GM12878 (cell line): ENCODE measurements at regions not wholly inside any gene's neighbourhood (a gene's known extent, or its start where the extent isn't known, plus 50 kb on each side); places are given as distances from the start of the nearest gene placed in this dataset.

Experiments
- ASH2L ChIP-seq: fragments of 300-600, 200-600 bp; sonication (generic); IDR thresholded peaks from 2 replicates; pipeline ENCODE4 v1.6.1; 2017; ENCODE audit warnings: low read depth, mild to moderate bottlenecking, borderline replicate concordance
- CREM ChIP-seq: IDR thresholded peaks from 2 replicates; pipeline ENCODE4 v1.6.1; 2014; ENCODE audit warnings: antibody characterized with exemption, low read depth
- CUX1 ChIP-seq: IDR thresholded peaks from 2 replicates; pipeline ENCODE4 v1.6.1; 2012; ENCODE audit warnings: improper control_type of control experiment, low read depth, low read length; ENCODE audit not compliant: insufficient replicate concordance
- GABPA ChIP-seq: IDR thresholded peaks from 2 replicates; pipeline ENCODE4 v1.6.1; 2014; ENCODE audit warnings: antibody characterized with exemption, low read depth, mild to moderate bottlenecking, inconsistent platforms
- HDAC2 ChIP-seq: fragments of 200-600 bp; sonication (generic); IDR thresholded peaks from 2 replicates; pipeline ENCODE4 v1.6.1; 2017
- HDAC6 ChIP-seq: fragments of 200-600 bp; sonication (generic); IDR thresholded peaks from one replicate; pipeline ENCODE4 v1.8.0; 2017; ENCODE audit warnings: antibody characterized with exemption; ENCODE audit not compliant: unreplicated experiment
- JUND ChIP-seq: IDR thresholded peaks from 2 replicates; pipeline ENCODE4 v1.6.1; 2012; ENCODE audit warnings: low read depth, mild to moderate bottlenecking, low read length, improper control_type of control experiment, moderate library complexity
- MAX ChIP-seq: IDR thresholded peaks from 2 replicates; pipeline ENCODE4 v1.6.1; 2012; ENCODE audit warnings: low read depth, low read length, improper control_type of control experiment
- NKRF ChIP-seq: fragments of 450-650 bp; conservative IDR thresholded peaks from 2 replicates; pipeline ENCODE4 v1.6.1; 2017; ENCODE audit warnings: mild to moderate bottlenecking, moderate library complexity
- POLR2A ChIP-seq: IDR thresholded peaks from 2 replicates; pipeline ENCODE4 v1.6.1; 2011; ENCODE audit warnings: low read depth, mild to moderate bottlenecking, low read length
- RAD21 ChIP-seq: IDR thresholded peaks from 2 replicates; pipeline ENCODE4 v1.6.1; 2011; ENCODE audit warnings: mild to moderate bottlenecking, low read depth, low read length, moderate library complexity; ENCODE audit not compliant: insufficient read depth
- TF ChIP-seq, protein P1 (sequence below): IDR thresholded peaks from 2 replicates; pipeline ENCODE4 v1.6.1; 2011; ENCODE audit warnings: borderline replicate concordance, low read depth, mild to moderate bottlenecking, moderate library complexity, mixed read lengths, low read length; ENCODE audit not compliant: insufficient read depth; ENCODE audit errors: extremely low read length

DNA sequence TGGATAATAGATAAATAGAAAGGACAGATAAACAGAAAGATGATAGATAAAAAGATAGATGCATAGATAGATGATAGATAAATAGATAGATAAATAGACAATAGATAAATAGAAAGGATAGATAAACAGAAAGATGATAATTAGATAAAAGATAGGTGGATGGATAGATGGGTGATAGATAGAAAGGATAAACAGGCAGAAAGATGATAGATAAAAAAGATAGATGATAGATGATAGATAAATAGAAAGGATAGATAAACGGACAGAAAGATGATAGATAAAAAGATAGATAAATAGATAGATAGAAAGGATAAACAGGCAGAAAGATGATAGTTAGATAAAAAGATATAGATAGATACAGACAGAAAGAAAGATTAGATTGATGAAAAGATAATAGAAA lies 92.3 kb upstream of the UQCRFS1 start (continued):
- TF ChIP-seq CREM: no peak
- TF ChIP-seq NKRF: no peak
- TF ChIP-seq JUND: no peak
- TF ChIP-seq, protein P1, sequence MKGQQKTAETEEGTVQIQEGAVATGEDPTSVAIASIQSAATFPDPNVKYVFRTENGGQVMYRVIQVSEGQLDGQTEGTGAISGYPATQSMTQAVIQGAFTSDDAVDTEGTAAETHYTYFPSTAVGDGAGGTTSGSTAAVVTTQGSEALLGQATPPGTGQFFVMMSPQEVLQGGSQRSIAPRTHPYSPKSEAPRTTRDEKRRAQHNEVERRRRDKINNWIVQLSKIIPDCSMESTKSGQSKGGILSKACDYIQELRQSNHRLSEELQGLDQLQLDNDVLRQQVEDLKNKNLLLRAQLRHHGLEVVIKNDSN: no peak
- no peak for TF ChIP-seq MAX
- no peak for TF ChIP-seq CUX1
- TF ChIP-seq POLR2A: no peak
- no peak for TF ChIP-seq HDAC2
- no peak for TF ChIP-seq GABPA
- TF ChIP-seq RAD21: no peak
- no peak for TF ChIP-seq ASH2L
- TF ChIP-seq HDAC6: no peak
